CD14-positive monocyte (primary cell): ENCODE measurements at regions not wholly inside any gene's neighbourhood (a gene's known extent, or its start where the extent isn't known, plus 50 kb on each side); places are given as distances from the start of the nearest gene placed in this dataset.

Experiments
- DNase-seq, 3 donors: peaks; one replicate each; pipeline ENCODE4 v3.0.0-alpha.2; 2011 to 2022
- H2AFZ ChIP-seq: 2 replicates; pipeline ENCODE4 v1.6.0; 2012; ENCODE audit warnings: mild to moderate bottlenecking, low read depth, low read length, inconsistent platforms; ENCODE audit not compliant: insufficient read depth, poor library complexity, severe bottlenecking
- H3K27ac ChIP-seq, 2 donors: 1 replicate in 1 of 2; 2 replicates in 1 of 2; pipeline ENCODE4 v1.5.1; 2012 to 2013; ENCODE audit warnings: low read length in 2 of 2, control low read depth in 1 of 2, inconsistent platforms in 1 of 2, low read depth in 1 of 2, mild to moderate bottlenecking in 1 of 2
- H3K27me3 ChIP-seq, 2 donors: one replicate each; pipeline versions ENCODE4 v1.6.0 to v1.6.1; 2011 to 2013; ENCODE audit warnings: low read length in 2 of 2; ENCODE audit not compliant: control insufficient read depth in 2 of 2, insufficient read depth in 2 of 2
- H3K36me3 ChIP-seq, 2 donors: replicated peaks in 1 of 2; 1 replicate in 1 of 2; 2 replicates in 1 of 2; pipeline versions ENCODE4 v1.5.1 to v1.6.1; 2012 to 2013; ENCODE audit warnings: low read length in 2 of 2, control low read depth in 1 of 2, inconsistent platforms in 1 of 2, mild to moderate bottlenecking in 1 of 2; ENCODE audit not compliant: insufficient read depth in 2 of 2, control insufficient read depth in 1 of 2
- H3K4me1 ChIP-seq, 2 donors: 1 replicate in 1 of 2; 2 replicates in 1 of 2; pipeline versions ENCODE4 v1.5.1 to v1.6.1; 2012 to 2013; ENCODE audit warnings: low read length in 2 of 2, control low read depth in 1 of 2, inconsistent platforms in 1 of 2, mild to moderate bottlenecking in 1 of 2, moderate library complexity in 1 of 2; ENCODE audit not compliant: insufficient read depth in 2 of 2, control insufficient read depth in 1 of 2
- H3K4me2 ChIP-seq: replicated peaks from 2 replicates; pipeline ENCODE3; 2012; ENCODE audit warnings: low read length, moderate library complexity, mild to moderate bottlenecking; ENCODE audit not compliant: poor library complexity, severe bottlenecking; ENCODE audit errors: extremely low read depth
- H3K4me3 ChIP-seq, 3 experiments: fragments of 200-600 bp in 1 of 3; sonication (generic) in 1 of 3; replicated peaks in 1 of 3; 1 replicate in 2 of 3; 2 replicates in 1 of 3; pipeline ENCODE4 v1.5.1; 2011 to 2013; ENCODE audit warnings: low read length in 3 of 3, mild to moderate bottlenecking in 3 of 3, control low read depth in 2 of 3, low read depth in 2 of 3, inconsistent platforms in 1 of 3, moderate library complexity in 1 of 3
- H3K79me2 ChIP-seq: 2 replicates; pipeline ENCODE4 v1.6.0; 2012; ENCODE audit warnings: mild to moderate bottlenecking, control low read depth, inconsistent platforms, low read length, moderate library complexity; ENCODE audit not compliant: insufficient read depth
- H3K9ac ChIP-seq: 2 replicates; pipeline ENCODE4 v1.6.0; 2017; ENCODE audit warnings: low read length, mild to moderate bottlenecking; ENCODE audit not compliant: insufficient read depth, poor library complexity, severe bottlenecking
- H3K9me3 ChIP-seq, 2 donors: replicated peaks in 1 of 2; 1 replicate in 1 of 2; 2 replicates in 1 of 2; pipeline versions ENCODE4 v1.5.1 to v1.6.1; 2012 to 2013; ENCODE audit warnings: low read length in 2 of 2, control low read depth in 1 of 2; ENCODE audit not compliant: control insufficient read depth in 1 of 2, insufficient read depth in 1 of 2
- H4K20me1 ChIP-seq: 2 replicates; pipeline ENCODE4 v1.6.0; 2012; ENCODE audit warnings: mild to moderate bottlenecking, low read length, control low read depth, moderate library complexity; ENCODE audit not compliant: insufficient read depth
- H3K27ac Mint-ChIP-seq, 7 donors: one replicate each; pipeline ENCODE4 v1.8.0; 2020; ENCODE audit warnings: mild to moderate bottlenecking in 7 of 7, mixed read lengths in 7 of 7, moderate library complexity in 6 of 7, inconsistent platforms in 2 of 7
- H3K27me3 Mint-ChIP-seq, 3 donors: one replicate each; pipeline ENCODE4 v1.8.0; 2021 to 2022; ENCODE audit warnings: low read depth in 3 of 3, mild to moderate bottlenecking in 3 of 3, mixed read lengths in 3 of 3, moderate library complexity in 3 of 3, inconsistent platforms in 1 of 3
- H3K36me3 Mint-ChIP-seq, 2 donors: one replicate each; pipeline ENCODE4 v1.8.0; 2020; ENCODE audit warnings: mixed read lengths in 2 of 2, inconsistent platforms in 1 of 2, mild to moderate bottlenecking in 1 of 2
- H3K4me1 Mint-ChIP-seq: one replicate; pipeline ENCODE4 v1.8.0; 2020; ENCODE audit warnings: mild to moderate bottlenecking, mixed read lengths
- H3K4me3 Mint-ChIP-seq, 2 donors: one replicate each; pipeline ENCODE4 v1.8.0; 2020; ENCODE audit warnings: mild to moderate bottlenecking in 2 of 2, mixed read lengths in 2 of 2, moderate library complexity in 1 of 2
- H3K9me3 Mint-ChIP-seq, 7 donors: one replicate each; pipeline ENCODE4 v1.8.0; 2020 to 2022; ENCODE audit warnings: mixed read lengths in 7 of 7, mild to moderate bottlenecking in 6 of 7, moderate library complexity in 6 of 7, inconsistent platforms in 2 of 7
- WGBS: methylation state at CpG from one replicate; pipeline ENCODE4 v1.1.5; 2013; ENCODE audit warnings: missing lambda C conversion rate; ENCODE audit not compliant: insufficient coverage; 5-methylcytosine and 5-hydroxymethylcytosine counted together
- intact Hi-C, 2 donors: fragments of 100-400 bp; cut with micrococcal nuclease; formaldehyde crosslinking; loops; one replicate each; pipeline versions ENCODE4 v1.15.0 to v1.15.1; 2023
- TF ChIP-seq, protein P1 (sequence below): fragments of 200-600 bp; IDR thresholded peaks from one replicate; pipeline ENCODE4 v1.8.0; 2022; ENCODE audit warnings: antibody characterized with exemption, mild to moderate bottlenecking

DNA sequence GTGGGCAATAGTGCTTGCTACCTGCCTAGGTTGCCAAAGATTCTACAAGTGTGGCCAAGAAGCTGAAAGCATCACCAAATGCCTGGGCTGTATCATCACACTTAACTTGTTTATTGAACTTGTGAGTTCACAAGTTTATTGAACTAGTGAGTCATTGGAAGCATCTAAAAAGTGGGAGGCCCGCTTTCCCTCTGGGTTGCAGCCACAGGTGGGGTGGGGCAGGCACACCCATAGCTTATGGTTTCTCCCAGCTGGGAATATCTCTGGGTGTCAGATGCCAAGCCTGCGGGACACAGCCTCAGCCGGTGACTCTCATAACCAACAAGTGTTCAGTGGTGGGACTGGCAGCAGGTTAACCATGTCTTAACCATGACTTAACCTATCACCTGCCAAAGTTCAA, 145.9 kb upstream of the FAM13C start:
- H3K4me3 Mint-ChIP-seq = no peak overlapping the region
- no peak overlapping the region for H3K9ac ChIP-seq
- H3K9me3 ChIP-seq = no peaks in the 10 kb centered on the region
- H3K9me3 Mint-ChIP-seq = peaks cover 0 to 2% (median 2%) of the 10 kb centered on the region in 7 donors
- H3K4me1 Mint-ChIP-seq = no peaks in the 10 kb centered on the region
- no peak overlapping the region for H3K4me3 ChIP-seq
- TF ChIP-seq, protein P1, sequence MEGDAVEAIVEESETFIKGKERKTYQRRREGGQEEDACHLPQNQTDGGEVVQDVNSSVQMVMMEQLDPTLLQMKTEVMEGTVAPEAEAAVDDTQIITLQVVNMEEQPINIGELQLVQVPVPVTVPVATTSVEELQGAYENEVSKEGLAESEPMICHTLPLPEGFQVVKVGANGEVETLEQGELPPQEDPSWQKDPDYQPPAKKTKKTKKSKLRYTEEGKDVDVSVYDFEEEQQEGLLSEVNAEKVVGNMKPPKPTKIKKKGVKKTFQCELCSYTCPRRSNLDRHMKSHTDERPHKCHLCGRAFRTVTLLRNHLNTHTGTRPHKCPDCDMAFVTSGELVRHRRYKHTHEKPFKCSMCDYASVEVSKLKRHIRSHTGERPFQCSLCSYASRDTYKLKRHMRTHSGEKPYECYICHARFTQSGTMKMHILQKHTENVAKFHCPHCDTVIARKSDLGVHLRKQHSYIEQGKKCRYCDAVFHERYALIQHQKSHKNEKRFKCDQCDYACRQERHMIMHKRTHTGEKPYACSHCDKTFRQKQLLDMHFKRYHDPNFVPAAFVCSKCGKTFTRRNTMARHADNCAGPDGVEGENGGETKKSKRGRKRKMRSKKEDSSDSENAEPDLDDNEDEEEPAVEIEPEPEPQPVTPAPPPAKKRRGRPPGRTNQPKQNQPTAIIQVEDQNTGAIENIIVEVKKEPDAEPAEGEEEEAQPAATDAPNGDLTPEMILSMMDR = no peak
- WGBS = 90% methylated on average over 2 of the region's 3 CpGs
- no peak overlapping the region for H3K27ac Mint-ChIP-seq
- intact Hi-C loops = no loop called here
- no peaks in the 10 kb centered on the region for H4K20me1 ChIP-seq
- no peaks in the 10 kb centered on the region for H3K79me2 ChIP-seq
- no peak overlapping the region for H3K27ac ChIP-seq
- no peaks in the 10 kb centered on the region for H3K4me1 ChIP-seq
- H3K4me2 ChIP-seq = no peak overlapping the region
- peaks cover 0 to 2% (median 2%) of the 10 kb centered on the region in 3 donors for H3K27me3 Mint-ChIP-seq
- no peak overlapping the region for H2AFZ ChIP-seq
- H3K27me3 ChIP-seq = no peaks in the 10 kb centered on the region
- no peak for DNase-seq
- H3K36me3 Mint-ChIP-seq = no peaks in the 10 kb centered on the region
- no peaks in the 10 kb centered on the region for H3K36me3 ChIP-seq

GRCh38 chr10:59505926-59506325, 143.6 kb upstream of the FAM13C start:
- no CpG with 5 or more reads among the region's 1 CpG for WGBS
- Histone ChIP-seq H4K20me1 (no peaks in the 10 kb centered on the region), H3K4me2 (no peak overlapping the region), H3K4me3 (no peak overlapping the region), H3K9ac (no peak overlapping the region), H2AFZ (no peak overlapping the region), H3K27ac (no peak overlapping the region), H3K79me2 (no peaks in the 10 kb centered on the region), H3K36me3 (no peaks in the 10 kb centered on the region), H3K9me3 (peaks cover 0 to 5% of the 10 kb centered on the region in 2 donors), H3K4me1 (no peaks in the 10 kb centered on the region), H3K27me3 (no peaks in the 10 kb centered on the region)
- intact Hi-C loops = no loop called here
- no peak overlapping the region for H3K4me3 Mint-ChIP-seq
- peaks cover 0 to 10% (median 3%) of the 10 kb centered on the region in 7 donors for H3K9me3 Mint-ChIP-seq
- DNase-seq = no peak
- H3K27me3 Mint-ChIP-seq = peaks cover 0 to 2% (median 1%) of the 10 kb centered on the region in 3 donors
- H3K4me1 Mint-ChIP-seq = no peaks in the 10 kb centered on the region
- TF ChIP-seq, protein P1 = no peak
- no peak overlapping the region for H3K27ac Mint-ChIP-seq
- no peaks in the 10 kb centered on the region for H3K36me3 Mint-ChIP-seq
